ENCODE measurements at regions not wholly inside any gene's neighbourhood (a gene's known extent, or its start where the extent isn't known, plus 50 kb on each side); places are given as distances from the start of the nearest gene placed in this dataset.

DNA sequence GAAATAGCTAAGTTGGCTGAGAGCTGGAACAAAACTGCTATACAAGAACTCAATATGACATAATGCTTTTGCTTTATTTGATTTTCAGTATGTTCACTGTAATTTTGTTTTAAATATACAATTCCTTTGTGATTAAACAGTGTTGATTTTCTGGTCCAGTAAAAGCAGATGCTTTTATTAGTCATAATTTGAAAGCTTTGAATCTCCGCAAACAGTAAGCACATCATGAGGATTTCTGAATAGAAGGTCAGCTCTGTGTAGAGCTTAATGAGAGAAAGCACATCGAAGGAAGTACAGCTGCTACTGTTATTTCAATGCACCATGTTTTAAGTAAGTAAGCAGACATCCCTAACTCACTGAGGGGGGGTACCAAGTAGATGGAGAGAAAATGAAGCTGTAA, 701.3 kb upstream of the ACO1 start:
- H3K9me3 Mint-ChIP-seq: no peaks in the 10 kb centered on the region

GRCh38 chr9:31697956-31698355, 686.5 kb upstream of the ACO1 start:
- CTCF ChIA-PET: no interaction called here
- Mint-ChIP-seq H3K9me3 (peaks cover 1% of the 10 kb centered on the region), H3K27me3 (no peaks in the 10 kb centered on the region), H3K4me3 (no peak overlapping the region), H3K36me3 (no peaks in the 10 kb centered on the region), H3K27ac (no peak overlapping the region), H3K4me1 (peaks cover 2% of the 10 kb centered on the region)
- DNase-seq: no peak

More for the DNA sequence above, 701.3 kb upstream of the ACO1 start:
- Mint-ChIP-seq H3K4me3 (no peak overlapping the region), H3K4me1 (no peaks in the 10 kb centered on the region), H3K27ac (no peak overlapping the region), H3K27me3 (no peaks in the 10 kb centered on the region), H3K36me3 (no peaks in the 10 kb centered on the region)
- CTCF ChIA-PET: interaction anchor here (0.7 kb wide), 1 partner anchor 30 kb away, joined by 3 read pairs; no protein-coding TSS in a partner anchor
- DNase-seq: no peak

DNA sequence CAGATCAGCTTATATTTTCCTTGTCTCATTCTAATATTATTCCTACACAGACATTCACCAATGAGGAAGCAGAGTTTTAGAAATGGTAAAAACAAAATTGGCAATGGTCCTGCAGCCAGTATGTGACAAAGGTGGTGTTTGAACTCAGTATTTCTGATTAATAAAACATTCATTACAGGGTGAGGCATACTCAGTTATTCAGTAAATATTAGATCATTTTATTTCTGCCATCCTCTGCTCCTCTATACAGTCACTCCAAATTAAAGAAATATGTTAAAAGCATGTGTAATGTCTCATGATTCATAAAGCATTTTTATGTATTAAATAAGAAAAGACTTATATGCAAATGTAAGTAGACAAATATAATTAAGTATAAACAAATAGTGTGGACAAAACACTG, 684.6 kb upstream of the ACO1 start:
- Mint-ChIP-seq H3K27me3 (no peaks in the 10 kb centered on the region), H3K9me3 (peaks cover 1% of the 10 kb centered on the region), H3K4me1 (peaks cover 2% of the 10 kb centered on the region), H3K4me3 (no peak overlapping the region), H3K36me3 (no peaks in the 10 kb centered on the region), H3K27ac (no peak overlapping the region)
- DNase-seq: no peak
- CTCF ChIA-PET: no interaction called here

DNA sequence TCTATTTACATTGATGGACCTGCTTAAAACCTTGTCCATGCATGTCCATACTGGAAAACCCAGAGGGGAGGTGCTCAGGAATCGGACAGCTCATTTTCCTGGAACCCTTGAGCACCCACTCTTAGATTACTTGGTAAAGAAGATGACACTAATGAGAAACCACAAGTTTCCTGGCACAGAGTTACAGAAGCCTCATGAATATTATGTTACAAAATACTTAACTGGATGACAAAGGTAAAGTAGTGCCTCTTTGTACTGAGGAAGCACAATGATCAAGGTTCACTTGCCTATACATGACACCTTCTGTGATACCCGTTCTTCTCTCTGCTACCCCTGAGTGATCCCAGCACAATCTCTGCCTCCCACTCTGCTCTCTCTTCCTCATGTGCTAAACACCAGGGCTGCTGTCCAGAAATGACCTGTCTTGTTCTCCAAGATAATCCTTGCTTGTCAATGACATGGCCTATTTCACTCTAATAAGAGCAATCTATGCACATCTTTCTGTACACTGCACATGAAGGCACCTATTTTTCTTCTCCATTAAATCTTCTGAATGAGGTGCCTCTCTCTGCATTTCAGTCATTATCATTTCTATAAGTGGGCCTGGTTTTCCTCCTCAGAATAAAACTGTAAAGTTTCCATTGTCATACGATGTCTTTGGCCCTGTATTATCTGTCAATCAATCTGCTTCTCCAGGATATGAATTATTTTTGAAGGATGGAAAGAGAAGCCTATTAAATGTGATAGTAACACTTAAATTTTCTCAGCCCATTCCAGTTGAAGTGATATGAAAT, 684.0 kb upstream of the ACO1 start:
- CTCF ChIA-PET: no interaction called here
- no peaks in the 10 kb centered on the region for H3K27me3 Mint-ChIP-seq
- no peak overlapping the region for H3K27ac Mint-ChIP-seq
- H3K4me1 Mint-ChIP-seq: peaks cover 2% of the 10 kb centered on the region
- H3K4me3 Mint-ChIP-seq: no peak overlapping the region
- H3K9me3 Mint-ChIP-seq: peaks cover 1% of the 10 kb centered on the region
- no peaks in the 10 kb centered on the region for H3K36me3 Mint-ChIP-seq
- no peak for DNase-seq

- Mint-ChIP-seq H3K4me1 (peaks cover 2% of the 10 kb centered on the region), H3K27me3 (no peaks in the 10 kb centered on the region), H3K9me3 (peaks cover 5% of the 10 kb centered on the region), H3K36me3 (no peaks in the 10 kb centered on the region), H3K4me3 (no peak overlapping the region), H3K27ac (no peak overlapping the region)
- no peak for DNase-seq
- CTCF ChIA-PET: no interaction called here
These were observed 681.5 kb upstream of the ACO1 start for GRCh38 chr9:31702957-31703356.

DNA sequence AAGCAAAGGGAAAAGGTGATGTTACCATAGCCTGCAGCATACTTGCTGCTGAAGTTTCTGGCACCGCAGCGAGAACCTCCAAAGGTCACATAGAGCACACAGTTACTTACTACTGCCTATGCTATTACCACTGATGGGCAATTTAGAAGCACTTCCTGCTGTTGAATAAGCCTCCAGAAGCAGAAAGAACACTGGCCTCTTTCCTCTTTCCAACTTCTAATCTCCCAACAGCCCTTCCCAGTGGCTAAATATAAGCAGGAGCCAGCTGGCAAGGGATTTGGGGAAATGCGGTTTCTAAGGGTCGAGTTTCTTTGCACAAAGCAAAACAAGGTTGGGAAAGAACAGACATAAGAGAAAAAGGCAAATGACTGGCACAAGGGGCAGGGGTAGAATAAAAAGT, 669.2 kb upstream of the ACO1 start:
- Mint-ChIP-seq H3K4me3 (no peak overlapping the region), H3K27ac (no peak overlapping the region), H3K36me3 (no peaks in the 10 kb centered on the region), H3K9me3 (no peaks in the 10 kb centered on the region), H3K4me1 (no peaks in the 10 kb centered on the region), H3K27me3 (no peaks in the 10 kb centered on the region)
- CTCF ChIA-PET: no interaction called here
- DNase-seq: no peak

DNA sequence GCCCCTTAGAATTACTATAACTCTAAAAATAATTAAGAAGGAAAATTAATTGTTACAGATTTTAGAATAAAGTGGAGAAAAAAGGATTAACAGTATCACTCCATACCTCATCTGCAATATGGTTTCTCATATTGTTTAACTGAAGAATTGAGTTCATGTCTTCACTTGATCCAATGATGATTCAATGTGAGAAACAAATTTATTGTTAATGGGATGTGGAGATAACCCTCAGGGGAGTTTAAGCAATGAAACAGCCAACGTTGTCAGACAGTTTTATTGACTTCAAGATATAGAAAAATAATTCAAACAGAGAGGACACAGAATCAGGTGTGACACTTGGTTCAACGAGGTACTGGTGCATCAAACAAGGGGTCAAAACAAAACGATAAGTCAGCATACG, 665.2 kb upstream of the ACO1 start:
- CTCF ChIA-PET: no interaction called here
- Mint-ChIP-seq H3K36me3 (no peaks in the 10 kb centered on the region), H3K4me1 (no peaks in the 10 kb centered on the region), H3K27me3 (no peaks in the 10 kb centered on the region), H3K4me3 (no peak overlapping the region), H3K9me3 (no peaks in the 10 kb centered on the region), H3K27ac (no peak overlapping the region)
- DNase-seq: no peak

DNA sequence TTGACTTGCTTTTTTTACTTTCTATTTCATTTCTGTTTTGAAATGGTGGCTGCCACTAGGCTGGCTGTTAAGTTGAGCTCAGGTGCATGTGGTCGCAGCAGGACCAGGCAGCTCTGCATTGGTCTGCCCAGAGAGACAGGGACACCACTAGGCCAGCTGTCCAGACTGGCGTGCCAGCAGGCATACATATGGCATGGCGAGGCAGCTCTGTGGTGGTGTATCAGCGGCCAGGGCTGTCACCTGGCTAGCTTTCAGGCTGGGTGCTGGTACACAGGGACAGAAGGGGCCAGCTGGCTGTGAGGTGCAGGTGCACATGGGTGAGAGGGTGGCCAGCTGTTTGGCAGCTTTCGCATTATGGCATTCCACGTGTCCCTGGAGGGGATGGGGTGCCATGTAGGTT, 654.0 kb upstream of the ACO1 start:
- no peaks in the 10 kb centered on the region for H3K27me3 Mint-ChIP-seq
- H3K36me3 Mint-ChIP-seq: no peaks in the 10 kb centered on the region
- no peaks in the 10 kb centered on the region for H3K4me1 Mint-ChIP-seq
- H3K4me3 Mint-ChIP-seq: no peak overlapping the region
- DNase-seq: no peak
- CTCF ChIA-PET: no interaction called here
- H3K9me3 Mint-ChIP-seq: no peaks in the 10 kb centered on the region
- H3K27ac Mint-ChIP-seq: no peak overlapping the region

DNA sequence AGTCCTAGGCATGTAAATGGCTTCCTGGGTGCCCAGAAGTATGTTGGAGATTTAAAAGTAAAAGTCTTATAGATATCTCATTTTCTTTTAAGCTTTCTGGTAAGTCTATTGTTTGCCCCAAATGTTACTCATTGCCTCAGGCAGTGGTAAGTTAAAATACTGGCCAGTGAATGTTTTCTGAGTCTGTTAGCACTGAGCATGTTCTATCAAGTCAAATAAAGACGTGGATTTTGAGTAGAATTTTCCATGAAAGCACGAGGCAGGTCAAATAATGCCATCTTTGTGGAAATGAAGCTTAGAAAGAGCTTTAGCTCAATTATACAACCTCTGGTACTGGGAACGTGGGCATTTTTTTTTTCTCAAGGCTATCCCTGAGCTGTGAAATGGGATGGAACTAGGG, 651.3 kb upstream of the ACO1 start:
- H3K4me1 Mint-ChIP-seq: no peaks in the 10 kb centered on the region
- H3K9me3 Mint-ChIP-seq: no peaks in the 10 kb centered on the region
- H3K27ac Mint-ChIP-seq: no peak overlapping the region
- CTCF ChIA-PET: no interaction called here
- no peaks in the 10 kb centered on the region for H3K36me3 Mint-ChIP-seq
- no peak overlapping the region for H3K4me3 Mint-ChIP-seq
- H3K27me3 Mint-ChIP-seq: no peaks in the 10 kb centered on the region
- no peak for DNase-seq

GRCh38 chr9:31736581-31737179, 647.8 kb upstream of the ACO1 start:
- no peak overlapping the region for H3K4me3 Mint-ChIP-seq
- no peaks in the 10 kb centered on the region for H3K27me3 Mint-ChIP-seq
- H3K4me1 Mint-ChIP-seq: no peaks in the 10 kb centered on the region
- H3K27ac Mint-ChIP-seq: no peak overlapping the region
- no peak for DNase-seq
- CTCF ChIA-PET: no interaction called here
- no peaks in the 10 kb centered on the region for H3K9me3 Mint-ChIP-seq
- H3K36me3 Mint-ChIP-seq: no peaks in the 10 kb centered on the region

- CTCF ChIA-PET: no interaction called here
These were observed 643.7 kb upstream of the ACO1 start for GRCh38 chr9:31740705-31741104.

GRCh38 chr9:31744589-31744988, 639.9 kb upstream of the ACO1 start:
- Mint-ChIP-seq H3K4me3 (no peak overlapping the region), H3K27ac (no peak overlapping the region), H3K9me3 (no peaks in the 10 kb centered on the region), H3K27me3 (no peaks in the 10 kb centered on the region), H3K4me1 (no peaks in the 10 kb centered on the region), H3K36me3 (no peaks in the 10 kb centered on the region)
- no peak for DNase-seq
- CTCF ChIA-PET: no interaction called here

More at GRCh38 chr9:31740705-31741104, 643.7 kb upstream of the ACO1 start:
- no peak for DNase-seq
- H3K9me3 Mint-ChIP-seq: no peaks in the 10 kb centered on the region
- no peak overlapping the region for H3K27ac Mint-ChIP-seq
- H3K4me3 Mint-ChIP-seq: no peak overlapping the region
- no peaks in the 10 kb centered on the region for H3K27me3 Mint-ChIP-seq
- no peaks in the 10 kb centered on the region for H3K36me3 Mint-ChIP-seq
- H3K4me1 Mint-ChIP-seq: no peaks in the 10 kb centered on the region

GRCh38 chr9:31745468-31745867, 639.0 kb upstream of the ACO1 start:
- CTCF ChIA-PET: no interaction called here
- Mint-ChIP-seq H3K27ac (no peak overlapping the region), H3K27me3 (no peaks in the 10 kb centered on the region), H3K36me3 (no peaks in the 10 kb centered on the region), H3K9me3 (no peaks in the 10 kb centered on the region), H3K4me3 (no peak overlapping the region), H3K4me1 (no peaks in the 10 kb centered on the region)
- DNase-seq: no peak

- Mint-ChIP-seq H3K4me1 (no peaks in the 10 kb centered on the region), H3K4me3 (no peak overlapping the region), H3K27me3 (no peaks in the 10 kb centered on the region), H3K9me3 (no peaks in the 10 kb centered on the region), H3K36me3 (no peaks in the 10 kb centered on the region), H3K27ac (no peak overlapping the region)
- CTCF ChIA-PET: no interaction called here
- no peak for DNase-seq
These were observed 638.6 kb upstream of the ACO1 start for GRCh38 chr9:31745886-31746285.

DNA sequence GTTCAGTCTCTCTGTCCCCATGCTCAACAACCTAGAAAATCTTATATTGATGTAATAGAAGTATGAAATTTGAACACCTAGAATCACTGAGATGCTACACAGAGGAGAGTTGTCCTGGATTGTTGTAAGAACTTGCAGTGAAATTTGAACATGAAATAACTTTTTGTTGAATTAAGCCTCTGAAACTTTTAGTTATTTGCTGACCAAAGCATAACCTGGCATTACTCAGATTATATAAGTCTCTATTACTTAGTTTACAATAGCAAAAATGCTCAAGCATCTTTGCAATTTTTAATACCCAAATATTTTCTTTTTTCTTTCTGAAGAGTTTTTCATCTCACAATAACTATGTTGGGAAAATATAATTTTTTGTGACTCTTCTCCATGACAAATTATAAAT, 630.7 kb upstream of the ACO1 start:
- Mint-ChIP-seq H3K4me3 (no peak overlapping the region), H3K27me3 (no peaks in the 10 kb centered on the region), H3K36me3 (no peaks in the 10 kb centered on the region), H3K27ac (no peak overlapping the region), H3K4me1 (no peaks in the 10 kb centered on the region), H3K9me3 (no peaks in the 10 kb centered on the region)
- CTCF ChIA-PET: no interaction called here
- no peak for DNase-seq

Data from activated naive CD4-positive, alpha-beta T cell treated with anti-CD3 and anti-CD28 coated beads, Interleukin-2, amount 10 ng/mL, durations not matched to agents 7 days and 5 days (primary cell).